ENCODE measurements at regions not wholly inside any gene's neighbourhood (a gene's known extent, or its start where the extent isn't known, plus 50 kb on each side); places are given as distances from the start of the nearest gene placed in this dataset.

GRCh38 chr6:113529879-113530278 is 327.3 kb upstream of the MARCKS start:
- no peak for TF ChIP-seq EZH2 (IDR thresholded peaks at IDR 0.05; ENCODE audit: insufficient read depth, low read length)
- TF ChIP-seq, protein P1, sequence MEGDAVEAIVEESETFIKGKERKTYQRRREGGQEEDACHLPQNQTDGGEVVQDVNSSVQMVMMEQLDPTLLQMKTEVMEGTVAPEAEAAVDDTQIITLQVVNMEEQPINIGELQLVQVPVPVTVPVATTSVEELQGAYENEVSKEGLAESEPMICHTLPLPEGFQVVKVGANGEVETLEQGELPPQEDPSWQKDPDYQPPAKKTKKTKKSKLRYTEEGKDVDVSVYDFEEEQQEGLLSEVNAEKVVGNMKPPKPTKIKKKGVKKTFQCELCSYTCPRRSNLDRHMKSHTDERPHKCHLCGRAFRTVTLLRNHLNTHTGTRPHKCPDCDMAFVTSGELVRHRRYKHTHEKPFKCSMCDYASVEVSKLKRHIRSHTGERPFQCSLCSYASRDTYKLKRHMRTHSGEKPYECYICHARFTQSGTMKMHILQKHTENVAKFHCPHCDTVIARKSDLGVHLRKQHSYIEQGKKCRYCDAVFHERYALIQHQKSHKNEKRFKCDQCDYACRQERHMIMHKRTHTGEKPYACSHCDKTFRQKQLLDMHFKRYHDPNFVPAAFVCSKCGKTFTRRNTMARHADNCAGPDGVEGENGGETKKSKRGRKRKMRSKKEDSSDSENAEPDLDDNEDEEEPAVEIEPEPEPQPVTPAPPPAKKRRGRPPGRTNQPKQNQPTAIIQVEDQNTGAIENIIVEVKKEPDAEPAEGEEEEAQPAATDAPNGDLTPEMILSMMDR (IDR thresholded peaks at IDR 0.05; ENCODE audit: insufficient read depth, low read depth, low read length), result no peak
- Histone ChIP-seq H3K4me3 (ENCODE audit: insufficient read depth, low read depth, low read length) (no peak overlapping the region), H3K36me3 (ENCODE audit: insufficient read depth, low read length) (no peaks in the 10 kb centered on the region), H4K20me1 (ENCODE audit: insufficient read depth, low read length) (no peaks in the 10 kb centered on the region), H3K9me3 (ENCODE audit: insufficient read depth, low read depth, low read length) (no peaks in the 10 kb centered on the region), H3K9ac (ENCODE audit: low read length) (no peak overlapping the region), H3K27ac (ENCODE audit: low read depth, low read length) (no peak overlapping the region), H3K27me3 (ENCODE audit: insufficient read depth, low read length) (no peaks in the 10 kb centered on the region), H3K4me2 (ENCODE audit: low read length) (no peak overlapping the region), H2AFZ (ENCODE audit: low read depth, low read length) (no peak overlapping the region), H3K79me2 (ENCODE audit: insufficient read depth, low read length) (no peaks in the 10 kb centered on the region), H3K4me1 (ENCODE audit: insufficient read depth, low read length) (no peaks in the 10 kb centered on the region)
- Mint-ChIP-seq H3K36me3 (ENCODE audit: low read depth, unreplicated experiment) (no peaks in the 10 kb centered on the region), H3K4me3 (ENCODE audit: unreplicated experiment) (no peak overlapping the region), H3K4me1 (ENCODE audit: low read depth, unreplicated experiment) (peaks cover 7% of the 10 kb centered on the region), H3K9me3 (ENCODE audit: unreplicated experiment) (no peaks in the 10 kb centered on the region), H3K27me3 (ENCODE audit: low read depth, unreplicated experiment) (no peaks in the 10 kb centered on the region), H3K27ac (ENCODE audit: unreplicated experiment) (no peak overlapping the region)
- no peak for DNase-seq (ENCODE audit: low read depth)
- FAIRE-seq, result no peak

- peak overlapping the region; percentile 9 for H3K27ac ChIP-seq (ENCODE audit: low read depth, low read length)
- DNase-seq (ENCODE audit: low read depth) (peak; percentile 77), FAIRE-seq (peak; percentile 41)
- TF ChIP-seq, protein P1 (IDR thresholded peaks at IDR 0.05; ENCODE audit: insufficient read depth, low read depth, low read length), result no peak
- no peak for TF ChIP-seq EZH2 (IDR thresholded peaks at IDR 0.05; ENCODE audit: insufficient read depth, low read length)
- no peaks in the 10 kb centered on the region for H3K9me3 ChIP-seq (ENCODE audit: insufficient read depth, low read depth, low read length)
- Mint-ChIP-seq H3K4me1 (ENCODE audit: low read depth, unreplicated experiment) (peaks cover 7% of the 10 kb centered on the region), H3K9me3 (ENCODE audit: unreplicated experiment) (no peaks in the 10 kb centered on the region), H3K36me3 (ENCODE audit: low read depth, unreplicated experiment) (no peaks in the 10 kb centered on the region), H3K4me3 (ENCODE audit: unreplicated experiment) (no peak overlapping the region), H3K27ac (ENCODE audit: unreplicated experiment) (peak overlapping the region; percentile 79), H3K27me3 (ENCODE audit: low read depth, unreplicated experiment) (no peaks in the 10 kb centered on the region)
- H3K79me2 ChIP-seq (ENCODE audit: insufficient read depth, low read length), result no peaks in the 10 kb centered on the region
- H2AFZ ChIP-seq (ENCODE audit: low read depth, low read length), result no peak overlapping the region
- no peak overlapping the region for H3K4me2 ChIP-seq (ENCODE audit: low read length)
- H3K9ac ChIP-seq (ENCODE audit: low read length), result no peak overlapping the region
- H3K27me3 ChIP-seq (ENCODE audit: insufficient read depth, low read length), result no peaks in the 10 kb centered on the region
- H3K4me1 ChIP-seq (ENCODE audit: insufficient read depth, low read length), result no peaks in the 10 kb centered on the region
- H3K4me3 ChIP-seq (ENCODE audit: insufficient read depth, low read depth, low read length), result no peak overlapping the region
- H3K36me3 ChIP-seq (ENCODE audit: insufficient read depth, low read length), result no peaks in the 10 kb centered on the region
- H4K20me1 ChIP-seq (ENCODE audit: insufficient read depth, low read length), result no peaks in the 10 kb centered on the region
Measured at GRCh38 chr6:113530769-113531168, 326.4 kb upstream of the MARCKS start.

DNA sequence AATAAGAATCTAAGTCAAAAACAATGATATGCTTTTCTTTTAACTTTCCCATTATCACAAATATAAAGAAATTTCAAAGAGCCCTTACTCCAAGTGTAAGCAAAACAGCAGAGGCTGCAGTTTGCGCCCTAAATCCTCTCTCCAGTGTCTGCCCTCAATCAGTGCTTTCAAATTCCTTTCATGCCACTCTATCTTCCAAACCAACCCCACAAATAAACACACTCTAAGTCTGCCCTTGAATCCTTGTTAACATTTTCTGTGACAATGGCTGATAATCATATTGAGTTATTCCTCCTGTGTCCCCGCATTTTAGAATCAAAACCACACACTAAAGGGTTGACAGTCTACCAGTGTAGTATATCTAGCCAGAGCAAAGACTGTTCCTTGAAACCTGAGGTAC is 317.9 kb upstream of the MARCKS start:
- H3K4me1 Mint-ChIP-seq (ENCODE audit: low read depth, unreplicated experiment), result peaks cover 12% of the 10 kb centered on the region
- Histone ChIP-seq H4K20me1 (ENCODE audit: insufficient read depth, low read length) (no peaks in the 10 kb centered on the region), H3K36me3 (ENCODE audit: insufficient read depth, low read length) (no peaks in the 10 kb centered on the region), H3K9ac (ENCODE audit: low read length) (no peak overlapping the region), H3K27ac (ENCODE audit: low read depth, low read length) (peak overlapping the region; percentile 15), H3K79me2 (ENCODE audit: insufficient read depth, low read length) (no peaks in the 10 kb centered on the region), H3K4me1 (ENCODE audit: insufficient read depth, low read length) (peaks cover 9% of the 10 kb centered on the region), H3K27me3 (ENCODE audit: insufficient read depth, low read length) (no peaks in the 10 kb centered on the region), H3K4me3 (ENCODE audit: insufficient read depth, low read depth, low read length) (no peak overlapping the region), H3K9me3 (ENCODE audit: insufficient read depth, low read depth, low read length) (no peaks in the 10 kb centered on the region), H3K4me2 (ENCODE audit: low read length) (peak overlapping the region; percentile 55), H2AFZ (ENCODE audit: low read depth, low read length) (peak overlapping the region; percentile 31)
- no peaks in the 10 kb centered on the region for H3K27me3 Mint-ChIP-seq (ENCODE audit: low read depth, unreplicated experiment)
- peak; percentile 26 for DNase-seq (ENCODE audit: low read depth)
- peak; percentile 55 for FAIRE-seq
- H3K27ac Mint-ChIP-seq (ENCODE audit: unreplicated experiment), result peak overlapping the region; percentile 5
- H3K9me3 Mint-ChIP-seq (ENCODE audit: unreplicated experiment), result no peaks in the 10 kb centered on the region
- no peak overlapping the region for H3K4me3 Mint-ChIP-seq (ENCODE audit: unreplicated experiment)
- TF ChIP-seq, protein P1 (IDR thresholded peaks at IDR 0.05; ENCODE audit: insufficient read depth, low read depth, low read length), result no peak
- TF ChIP-seq EZH2 (IDR thresholded peaks at IDR 0.05; ENCODE audit: insufficient read depth, low read length), result no peak
- H3K36me3 Mint-ChIP-seq (ENCODE audit: low read depth, unreplicated experiment), result no peaks in the 10 kb centered on the region
